ENCODE measurements at regions not wholly inside any gene's neighbourhood (a gene's known extent, or its start where the extent isn't known, plus 50 kb on each side); places are given as distances from the start of the nearest gene placed in this dataset.
"Not testable (repeated sequence)": the region's sequence is repeated elsewhere in the genome, so short reads cannot be mapped to it uniquely, and the experiment has no call there.

DNA sequence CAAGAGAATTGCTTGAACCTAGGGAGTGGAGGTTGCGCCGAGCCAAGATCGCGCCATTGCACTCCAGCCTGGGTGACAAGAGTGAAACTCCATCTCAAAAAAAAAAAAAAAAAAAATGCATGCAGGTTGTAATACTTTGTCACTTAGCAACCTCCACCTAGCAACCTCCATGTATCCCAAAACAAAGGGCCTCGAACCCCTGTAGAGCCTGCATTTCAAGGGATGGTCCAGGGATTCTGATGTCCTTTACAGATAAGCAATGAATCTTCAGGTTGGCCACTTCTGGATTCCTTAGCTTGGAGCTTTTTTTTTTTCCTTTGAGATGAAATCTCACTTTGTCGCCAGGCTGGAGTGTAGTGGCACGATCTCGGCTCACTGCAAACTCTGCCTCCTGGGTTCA, 1211.0 kb downstream of the TYW1 start:
- no peak for DNase-seq

DNA sequence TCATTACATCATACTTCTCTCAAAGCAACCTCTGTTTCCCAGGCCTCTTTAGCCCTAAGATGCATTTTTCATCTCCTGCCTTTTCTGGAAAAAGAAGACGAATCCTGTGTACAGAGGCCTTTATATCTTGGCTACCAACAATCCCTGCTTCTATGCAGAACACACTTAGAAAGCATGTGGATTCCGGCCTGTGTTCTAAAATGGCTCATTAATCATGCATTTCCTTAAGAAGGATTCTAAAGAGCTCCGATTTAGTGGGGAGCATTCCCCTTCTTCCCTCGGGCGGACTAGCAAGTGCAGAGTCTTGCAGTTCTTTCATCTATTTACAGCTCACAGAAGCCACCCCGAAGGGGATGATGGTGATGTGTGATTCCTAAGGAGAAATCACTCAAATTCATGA, 1212.9 kb downstream of the TYW1 start:
- no peak for DNase-seq

- DNase-seq, result no peak
Observed at GRCh38 chr7:68213838-68214237, 1217.2 kb downstream of the TYW1 start.

GRCh38 chr7:68216051-68216450, 1219.4 kb downstream of the TYW1 start:
- DNase-seq, result no peak

- no peak for DNase-seq
Observed at GRCh38 chr7:68217426-68217825, 1220.8 kb downstream of the TYW1 start.

DNA sequence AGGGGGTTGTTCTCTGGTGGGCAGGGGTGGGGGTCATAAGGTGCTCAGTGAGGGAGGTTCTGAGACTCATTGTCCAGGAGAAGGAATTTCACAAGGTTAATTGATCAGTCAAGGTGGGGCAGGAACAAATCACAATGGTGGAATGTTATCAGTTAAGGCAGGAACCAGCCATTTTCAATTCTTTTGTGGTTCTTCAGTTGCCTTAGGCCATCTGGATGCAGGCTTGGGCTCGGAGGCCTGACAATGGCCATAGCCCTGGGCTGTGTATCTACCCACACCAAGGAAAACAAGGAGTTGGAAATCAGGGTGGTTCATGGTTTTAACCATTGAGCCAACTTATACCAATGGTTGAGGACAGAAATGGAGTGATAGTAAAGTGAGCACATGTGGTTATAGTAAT, 1221.8 kb downstream of the TYW1 start:
- DNase-seq, result no peak

- no peak for DNase-seq
Observed at GRCh38 chr7:68222311-68222710, 1225.7 kb downstream of the TYW1 start.

DNA sequence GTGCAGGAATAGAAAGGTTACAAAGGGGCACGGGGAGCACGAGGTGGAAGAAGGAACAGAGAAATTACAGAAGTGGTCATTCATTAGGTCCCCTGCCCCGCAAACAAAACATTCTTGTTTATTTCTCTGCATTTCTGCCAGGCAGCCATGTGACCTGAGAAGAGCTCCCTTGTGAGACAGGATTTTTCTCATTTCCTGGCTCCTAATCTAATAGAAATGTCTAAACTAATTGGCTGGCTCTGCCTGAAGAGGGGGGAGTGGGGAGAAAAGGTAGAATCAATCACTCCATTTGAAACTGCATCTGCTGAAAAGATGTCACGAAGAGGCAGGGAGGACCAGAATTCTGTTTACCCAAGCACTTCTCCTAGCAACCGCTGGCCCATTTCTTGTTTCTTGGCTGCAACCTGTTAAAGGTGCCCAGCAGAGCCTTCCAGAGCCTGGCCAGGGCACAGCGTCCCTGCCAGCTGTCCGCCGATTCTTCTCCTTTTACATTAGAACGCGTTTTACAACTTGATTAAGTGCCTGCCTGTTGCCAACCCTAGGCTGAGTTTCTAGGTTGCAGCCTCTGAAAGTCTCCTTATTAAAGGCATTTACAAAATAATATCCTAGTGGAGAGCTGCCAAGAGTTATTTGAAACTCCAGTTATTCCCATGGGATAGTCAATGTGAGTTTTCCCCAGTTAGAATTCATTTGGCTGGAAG, 1227.6 kb downstream of the TYW1 start:
- no peak for DNase-seq

DNA sequence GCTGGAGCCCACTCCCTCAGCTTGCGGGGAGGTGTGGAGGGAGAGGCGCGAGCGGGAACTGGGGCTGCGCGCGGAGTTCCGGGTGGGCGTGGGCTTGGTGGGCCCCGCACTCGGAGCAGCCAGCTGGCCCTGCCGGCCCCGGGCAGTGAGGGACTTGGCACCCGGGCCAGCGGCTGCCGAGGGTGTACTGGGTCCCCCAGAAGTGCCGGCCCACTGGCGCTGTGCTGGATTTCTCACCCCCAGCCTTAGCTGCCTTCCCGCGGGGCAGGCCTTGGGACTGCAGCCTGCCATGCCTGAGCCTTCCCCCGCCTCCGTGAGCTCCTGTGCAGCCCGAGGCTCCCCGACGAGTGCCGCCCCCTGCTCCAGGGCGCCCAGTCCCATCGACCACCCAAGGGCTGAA, 1234.4 kb downstream of the TYW1 start:
- not testable (repeated sequence) for DNase-seq

DNA sequence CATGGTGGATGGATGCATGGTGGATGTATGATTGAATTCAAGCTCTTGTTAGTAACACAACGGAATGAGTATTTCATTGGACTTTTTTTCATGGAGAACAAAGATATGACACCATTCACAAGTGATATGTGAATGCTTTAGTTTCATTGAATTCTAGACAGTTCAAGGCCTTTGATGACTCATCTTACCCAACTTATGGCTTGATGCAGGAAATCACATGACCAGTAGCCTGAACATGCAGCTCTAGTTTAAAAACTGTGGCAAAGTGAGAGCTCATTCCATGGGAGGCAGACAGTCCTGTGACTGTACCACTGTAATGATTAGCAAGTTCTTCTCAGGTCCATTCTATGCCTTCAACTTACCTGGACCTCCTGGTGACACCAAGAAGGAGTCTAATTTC, 1239.3 kb downstream of the TYW1 start:
- no peak for DNase-seq

DNA sequence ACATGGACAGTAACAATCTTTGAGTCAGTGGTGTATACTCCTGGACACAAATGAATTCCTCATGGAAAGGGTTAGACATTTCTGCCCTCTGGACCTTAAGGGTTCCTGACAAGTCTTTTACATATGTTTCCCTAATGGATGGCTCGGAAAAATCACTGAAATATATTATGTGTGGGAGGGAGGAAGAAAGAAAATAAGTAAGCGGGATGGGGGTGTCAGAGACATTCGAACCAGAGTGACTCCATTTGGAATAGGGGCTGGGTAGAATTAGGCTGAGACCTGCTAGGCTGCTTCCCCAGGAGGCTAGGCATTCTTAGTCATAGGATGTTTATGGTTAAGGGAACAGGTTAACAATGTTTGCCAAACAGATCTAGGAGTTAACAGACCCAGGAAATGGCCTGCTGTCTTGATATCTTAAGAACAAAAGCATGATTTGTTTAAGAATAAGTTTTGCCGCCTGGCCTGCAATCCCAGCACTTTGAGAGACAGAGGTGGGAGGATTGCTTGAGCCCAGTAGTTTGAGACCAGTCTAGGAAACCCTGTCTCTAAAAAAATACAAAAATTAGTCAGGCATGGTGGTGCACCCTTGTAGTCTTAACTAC, 1241.7 kb downstream of the TYW1 start:
- no peak for DNase-seq

- DNase-seq, result no peak
Observed at GRCh38 chr7:68243128-68243527, 1246.5 kb downstream of the TYW1 start.

- no peak for DNase-seq
Observed at GRCh38 chr7:68244389-68244788, 1247.8 kb downstream of the TYW1 start.

DNA sequence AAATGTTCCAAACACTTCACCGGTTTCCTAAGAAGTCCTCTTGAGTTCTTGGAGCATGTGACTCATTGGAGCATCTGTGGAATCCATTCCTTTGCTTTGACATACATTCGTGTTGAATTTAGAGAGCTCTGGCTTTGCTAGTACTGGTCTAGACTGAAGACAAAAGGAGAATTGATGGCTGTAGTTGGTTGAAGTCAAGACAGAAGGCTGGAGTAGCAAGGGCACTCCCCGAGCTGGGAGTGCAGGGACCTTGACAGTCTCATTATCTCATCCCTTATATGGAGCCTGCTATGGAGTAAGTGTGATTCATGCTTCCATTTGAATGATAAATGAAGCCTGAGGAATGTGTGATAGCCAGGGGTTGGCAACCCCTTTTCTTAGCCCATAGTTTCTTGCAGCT, 1249.1 kb downstream of the TYW1 start:
- DNase-seq, result no peak

DNA sequence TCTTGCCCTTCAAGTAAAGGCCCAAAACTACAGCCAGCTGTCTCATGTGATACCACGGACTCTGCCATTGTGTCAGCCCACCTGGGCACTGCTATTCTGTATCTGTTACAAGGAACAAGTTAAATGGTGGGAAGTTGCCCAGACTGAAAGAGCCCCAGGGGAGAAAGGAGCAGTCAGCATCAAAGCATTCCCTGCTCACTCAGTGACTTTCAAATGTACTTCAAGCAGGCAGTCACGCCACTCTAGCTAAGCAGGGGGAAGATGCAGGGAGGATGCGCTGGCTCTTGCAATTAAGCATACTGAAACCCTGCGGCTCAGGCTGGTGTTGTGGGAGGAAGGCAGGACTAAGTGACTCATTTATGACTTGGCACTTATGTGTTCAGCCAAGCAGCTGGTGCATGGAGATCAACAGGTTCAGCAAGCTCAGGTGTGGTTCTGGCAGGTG, 1249.6 kb downstream of the TYW1 start:
- DNase-seq, result no peak

DNA sequence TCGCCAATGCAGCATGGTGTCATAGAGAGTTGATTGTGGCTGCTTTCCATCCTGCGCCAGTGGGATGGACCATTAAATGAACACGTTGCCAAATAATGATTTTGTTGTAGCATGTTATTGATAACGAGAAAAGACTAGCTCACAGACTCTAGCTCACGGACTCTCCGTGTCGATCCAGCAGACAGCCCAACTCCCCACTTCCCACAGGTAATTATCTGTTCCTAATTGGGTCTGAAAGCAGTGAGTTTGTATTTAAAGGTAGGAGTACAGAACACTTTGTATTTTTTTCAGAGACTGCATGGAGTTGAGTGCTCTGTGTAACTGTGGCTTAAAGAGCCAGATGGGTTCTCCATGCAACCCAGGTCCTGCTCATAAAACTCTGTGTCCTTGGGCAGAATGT, 1250.5 kb downstream of the TYW1 start:
- no peak for DNase-seq

DNA sequence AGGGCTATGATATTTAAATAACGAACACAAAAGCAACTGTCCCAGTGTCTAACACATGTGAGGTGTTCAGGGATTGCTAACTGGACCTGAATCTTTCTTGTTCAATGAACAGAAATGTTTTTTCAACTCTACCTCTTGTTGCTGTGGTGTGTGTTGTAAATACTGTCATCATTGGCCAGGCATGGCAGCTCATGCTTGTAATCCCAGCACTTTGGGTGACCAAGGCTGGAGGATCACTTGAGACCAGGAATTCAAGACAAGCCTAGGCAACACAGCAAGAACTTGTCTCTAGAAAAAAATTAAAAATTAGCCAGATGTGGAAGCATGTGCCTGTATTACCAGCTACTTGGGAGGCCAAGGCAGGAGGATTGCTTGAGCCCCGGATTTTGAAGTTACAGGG, 1250.9 kb downstream of the TYW1 start:
- DNase-seq, result no peak

DNA sequence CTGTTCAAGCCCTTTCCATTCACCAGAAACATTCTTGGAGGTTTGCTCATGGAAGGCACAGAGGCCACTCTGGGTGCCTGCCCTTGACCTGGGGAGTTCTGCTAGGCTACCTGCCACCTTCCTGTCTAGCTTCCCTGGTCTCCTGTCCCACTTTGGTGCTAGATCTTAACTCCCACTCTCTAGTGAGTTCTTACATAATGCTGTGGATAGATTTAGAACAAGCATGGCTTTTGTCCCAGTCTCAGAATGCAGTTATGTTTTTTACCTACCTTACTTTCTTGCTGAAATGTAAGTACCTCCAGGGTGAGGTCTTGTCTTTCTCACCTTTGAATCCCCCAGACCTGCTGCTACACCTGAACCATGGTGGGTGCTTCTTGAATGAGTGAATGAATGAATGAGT, 1252.3 kb downstream of the TYW1 start:
- DNase-seq, result no peak

DNA sequence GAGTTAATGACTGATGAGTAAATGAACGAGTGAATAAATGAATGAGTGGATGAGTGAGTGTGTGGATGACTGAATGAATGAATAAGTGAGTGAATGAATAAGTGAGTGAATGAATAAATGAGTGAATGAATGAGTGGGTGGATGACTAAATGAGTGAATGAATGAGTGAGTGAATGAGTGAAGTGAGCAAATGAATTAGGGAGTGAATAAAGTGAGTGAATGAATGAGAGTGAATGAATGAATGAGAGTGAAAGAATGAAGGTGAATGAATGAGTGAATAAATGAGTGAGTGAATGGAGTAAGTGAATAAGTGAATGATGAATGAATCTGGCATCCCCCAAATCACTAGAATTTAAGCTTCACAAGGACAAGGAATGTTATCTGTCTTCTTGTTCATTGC, 1253.0 kb downstream of the TYW1 start:
- DNase-seq, result no peak

GRCh38 chr7:68250143-68250542, 1253.5 kb downstream of the TYW1 start:
- no peak for DNase-seq

- DNase-seq, result not testable (repeated sequence)
Observed at GRCh38 chr7:68254815-68255214, 1258.2 kb downstream of the TYW1 start.

DNA sequence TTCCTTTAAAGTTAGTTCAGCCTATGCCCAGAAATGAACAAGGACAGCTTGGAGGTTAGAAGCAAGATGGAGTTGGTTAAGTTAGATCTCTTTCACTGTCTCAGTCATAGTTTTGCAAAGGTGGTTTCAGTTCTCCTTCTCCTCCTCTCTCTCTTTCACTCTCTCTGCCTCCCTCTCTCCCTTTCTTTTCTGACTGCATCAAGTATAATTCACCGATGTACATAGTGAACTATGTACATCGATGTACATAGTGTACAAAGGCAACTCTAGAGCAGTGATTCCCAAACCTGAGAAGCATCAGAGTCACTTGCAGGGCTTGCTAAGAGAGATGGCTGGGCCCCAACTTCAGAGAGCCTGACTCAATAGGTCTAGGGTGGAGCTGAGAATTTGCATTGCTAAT, 1259.7 kb downstream of the TYW1 start:
- no peak for DNase-seq

- no peak for DNase-seq
Observed at GRCh38 chr7:68258609-68259008, 1262.0 kb downstream of the TYW1 start.

DNA sequence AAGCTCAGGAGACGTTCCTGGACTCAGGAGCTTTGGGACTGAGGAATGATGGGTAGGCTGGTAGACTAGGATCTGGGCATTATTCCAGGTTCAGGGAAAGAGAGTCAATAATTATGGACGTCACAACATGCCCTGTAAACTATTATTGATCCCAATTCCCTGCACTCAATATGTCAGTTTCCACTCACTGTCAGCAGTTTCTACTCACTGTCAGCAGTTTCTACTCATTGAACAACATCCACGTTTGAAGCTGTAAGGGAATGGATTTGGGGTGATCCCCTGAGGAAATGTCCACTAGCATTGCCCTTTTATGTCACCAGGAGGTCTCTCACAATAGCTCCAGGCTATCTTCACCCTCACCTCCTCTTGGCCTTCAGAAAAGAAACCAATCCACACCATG, 1268.6 kb downstream of the TYW1 start:
- no peak for DNase-seq

- no peak for DNase-seq
Observed at GRCh38 chr7:68266004-68266579, 1269.5 kb downstream of the TYW1 start.

All from CD4-positive, alpha-beta T cell treated with Interleukin-1 beta for 1 hour (primary cell).